ENCODE measurements at regions not wholly inside any gene's neighbourhood (a gene's known extent, or its start where the extent isn't known, plus 50 kb on each side); places are given as distances from the start of the nearest gene placed in this dataset.

DNA sequence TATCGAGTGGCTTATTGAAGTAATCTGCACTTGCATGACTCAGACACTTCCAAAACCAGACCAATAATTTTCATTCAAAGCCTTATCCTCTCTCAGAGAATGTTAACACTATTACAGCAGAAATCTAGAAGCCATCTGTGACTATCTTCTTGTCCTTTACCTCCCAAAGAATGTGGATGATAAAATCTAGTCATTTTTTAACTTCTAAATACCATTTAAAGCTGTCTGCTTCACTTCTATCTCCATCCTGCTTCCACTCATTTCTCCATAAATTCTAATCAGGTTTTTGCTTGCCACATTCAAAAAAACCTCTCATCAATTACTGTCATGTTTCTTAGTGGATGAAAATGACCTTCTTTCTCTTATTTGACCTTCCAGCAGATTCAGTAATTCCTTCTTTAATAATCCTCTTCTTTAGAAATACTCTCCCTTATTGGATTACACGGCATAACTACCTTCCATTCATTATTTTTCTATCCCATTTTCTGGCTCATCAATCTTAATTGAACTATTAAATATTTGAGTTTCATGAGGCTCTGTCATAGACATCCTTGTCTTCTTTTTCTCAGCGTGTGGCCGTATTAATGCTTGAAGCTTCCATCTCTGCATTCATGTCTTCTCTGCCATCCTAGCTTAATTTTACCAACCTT, 1999.4 kb downstream of the MRPL39 start:
- Mint-ChIP-seq H3K4me3 (no peak overlapping the region), H3K36me3 (no peaks in the 10 kb centered on the region), H3K9me3 (peaks cover 43% of the 10 kb centered on the region), H3K27me3 (ENCODE audit: low read depth) (no peaks in the 10 kb centered on the region), H3K27ac (no peak overlapping the region), H3K4me1 (no peaks in the 10 kb centered on the region)
- TF ChIP-seq, protein P1, sequence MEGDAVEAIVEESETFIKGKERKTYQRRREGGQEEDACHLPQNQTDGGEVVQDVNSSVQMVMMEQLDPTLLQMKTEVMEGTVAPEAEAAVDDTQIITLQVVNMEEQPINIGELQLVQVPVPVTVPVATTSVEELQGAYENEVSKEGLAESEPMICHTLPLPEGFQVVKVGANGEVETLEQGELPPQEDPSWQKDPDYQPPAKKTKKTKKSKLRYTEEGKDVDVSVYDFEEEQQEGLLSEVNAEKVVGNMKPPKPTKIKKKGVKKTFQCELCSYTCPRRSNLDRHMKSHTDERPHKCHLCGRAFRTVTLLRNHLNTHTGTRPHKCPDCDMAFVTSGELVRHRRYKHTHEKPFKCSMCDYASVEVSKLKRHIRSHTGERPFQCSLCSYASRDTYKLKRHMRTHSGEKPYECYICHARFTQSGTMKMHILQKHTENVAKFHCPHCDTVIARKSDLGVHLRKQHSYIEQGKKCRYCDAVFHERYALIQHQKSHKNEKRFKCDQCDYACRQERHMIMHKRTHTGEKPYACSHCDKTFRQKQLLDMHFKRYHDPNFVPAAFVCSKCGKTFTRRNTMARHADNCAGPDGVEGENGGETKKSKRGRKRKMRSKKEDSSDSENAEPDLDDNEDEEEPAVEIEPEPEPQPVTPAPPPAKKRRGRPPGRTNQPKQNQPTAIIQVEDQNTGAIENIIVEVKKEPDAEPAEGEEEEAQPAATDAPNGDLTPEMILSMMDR (IDR thresholded peaks at IDR 0.05; ENCODE audit: unreplicated experiment): no peak
- DNase-seq (ENCODE audit: low spot score in 2 of 2, unreplicated experiment in 2 of 2): no peak

DNA sequence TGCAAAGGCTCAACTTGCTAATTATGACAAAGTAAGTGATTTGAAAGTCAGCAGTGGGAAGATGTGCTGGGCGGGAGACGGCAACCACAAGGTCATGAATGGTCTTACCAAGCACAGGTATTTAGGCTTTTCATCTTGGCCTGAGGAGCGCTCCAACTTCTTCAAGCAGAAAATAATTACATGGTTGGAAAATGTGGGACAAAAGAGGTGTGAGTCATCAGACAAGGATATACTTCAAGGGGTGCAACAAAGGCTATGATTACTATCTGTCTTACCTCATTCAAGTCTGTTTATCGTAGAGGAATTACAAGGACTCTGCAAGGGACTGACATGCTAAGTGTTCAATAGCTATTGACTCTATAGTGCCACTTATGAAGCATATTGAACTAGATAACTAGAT, 2005.7 kb downstream of the MRPL39 start:
- no peaks in the 10 kb centered on the region for H3K4me1 Mint-ChIP-seq
- H3K27me3 Mint-ChIP-seq (ENCODE audit: low read depth): no peaks in the 10 kb centered on the region
- no peak for DNase-seq (ENCODE audit: low spot score in 2 of 2, unreplicated experiment in 2 of 2)
- TF ChIP-seq, protein P1 (IDR thresholded peaks at IDR 0.05; ENCODE audit: unreplicated experiment): no peak
- H3K9me3 Mint-ChIP-seq: peaks cover 35% of the 10 kb centered on the region
- H3K36me3 Mint-ChIP-seq: no peaks in the 10 kb centered on the region
- no peak overlapping the region for H3K27ac Mint-ChIP-seq
- no peak overlapping the region for H3K4me3 Mint-ChIP-seq

DNA sequence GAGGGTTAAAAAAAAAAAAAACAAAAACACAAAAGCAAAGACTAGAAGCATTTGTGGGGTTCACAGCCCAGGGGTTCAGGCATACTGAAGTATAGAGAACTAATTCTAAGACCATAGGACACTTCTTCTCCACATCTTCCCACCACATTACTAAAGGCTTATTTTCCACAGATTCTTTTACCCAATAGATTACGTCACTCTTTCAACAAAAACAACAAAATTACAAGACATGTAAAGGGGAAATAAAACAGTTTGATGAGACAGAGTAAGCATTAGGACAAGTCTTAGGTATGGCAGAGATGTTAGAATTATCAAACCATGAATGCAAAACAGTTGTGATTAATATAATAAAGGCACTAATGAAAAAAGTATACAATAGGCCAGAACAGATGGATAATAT, 2013.7 kb downstream of the MRPL39 start:
- no peaks in the 10 kb centered on the region for H3K27me3 Mint-ChIP-seq (ENCODE audit: low read depth)

DNA sequence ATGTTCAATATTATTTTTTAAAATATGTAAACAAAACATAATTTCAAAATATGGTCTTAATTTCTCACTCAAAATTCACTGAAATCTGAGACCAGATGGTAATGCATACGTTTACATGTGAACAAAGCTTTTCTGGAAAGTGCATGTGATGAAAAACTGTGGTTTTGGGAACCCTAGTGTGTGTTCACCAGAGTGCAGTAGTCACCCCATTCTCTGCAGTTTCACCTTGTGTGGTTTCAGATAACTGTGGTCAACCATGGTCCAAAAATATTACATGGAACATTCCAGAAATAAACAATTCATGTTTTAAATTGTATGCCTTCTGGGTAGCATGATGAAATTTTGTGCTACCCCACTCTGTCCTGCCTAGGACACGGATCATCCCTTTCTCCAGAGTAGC, 2021.9 kb downstream of the MRPL39 start:
- Mint-ChIP-seq H3K9me3 (peaks cover 4% of the 10 kb centered on the region), H3K4me1 (no peaks in the 10 kb centered on the region), H3K36me3 (no peaks in the 10 kb centered on the region), H3K27ac (no peak overlapping the region), H3K27me3 (ENCODE audit: low read depth) (no peaks in the 10 kb centered on the region), H3K4me3 (no peak overlapping the region)
- DNase-seq (ENCODE audit: low spot score in 2 of 2, unreplicated experiment in 2 of 2): no peak
- TF ChIP-seq, protein P1 (IDR thresholded peaks at IDR 0.05; ENCODE audit: unreplicated experiment): no peak

More for the DNA sequence above, 2013.7 kb downstream of the MRPL39 start:
- no peak overlapping the region for H3K4me3 Mint-ChIP-seq
- peaks cover 34% of the 10 kb centered on the region for H3K9me3 Mint-ChIP-seq
- no peaks in the 10 kb centered on the region for H3K36me3 Mint-ChIP-seq
- H3K4me1 Mint-ChIP-seq: no peaks in the 10 kb centered on the region
- H3K27ac Mint-ChIP-seq: no peak overlapping the region
- TF ChIP-seq, protein P1 (IDR thresholded peaks at IDR 0.05; ENCODE audit: unreplicated experiment): no peak
- no peak for DNase-seq (ENCODE audit: low spot score in 2 of 2, unreplicated experiment in 2 of 2)

DNA sequence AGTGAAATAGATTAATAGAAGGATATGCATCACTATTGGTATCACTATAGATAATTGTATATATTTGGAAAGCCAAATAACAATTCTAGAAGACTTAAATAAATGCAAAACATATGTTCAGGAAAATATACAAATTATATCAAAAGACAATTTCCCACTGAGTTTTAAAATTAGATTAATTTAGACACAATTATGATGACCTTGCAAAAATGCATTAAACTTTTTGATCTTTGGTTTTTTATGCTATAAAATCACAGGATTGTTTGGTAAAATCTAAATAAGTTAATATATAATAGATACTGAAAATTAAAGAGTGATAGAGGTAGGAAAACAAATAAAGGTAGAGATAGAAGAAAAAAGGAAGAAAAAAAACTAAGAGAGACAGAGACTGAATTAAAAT, 2027.7 kb downstream of the MRPL39 start:
- H3K4me1 Mint-ChIP-seq: no peaks in the 10 kb centered on the region
- no peaks in the 10 kb centered on the region for H3K27me3 Mint-ChIP-seq (ENCODE audit: low read depth)
- TF ChIP-seq, protein P1 (IDR thresholded peaks at IDR 0.05; ENCODE audit: unreplicated experiment): no peak
- H3K27ac Mint-ChIP-seq: no peak overlapping the region
- H3K36me3 Mint-ChIP-seq: no peaks in the 10 kb centered on the region
- peaks cover 13% of the 10 kb centered on the region for H3K9me3 Mint-ChIP-seq
- no peak for DNase-seq (ENCODE audit: low spot score in 2 of 2, unreplicated experiment in 2 of 2)
- H3K4me3 Mint-ChIP-seq: no peak overlapping the region

DNA sequence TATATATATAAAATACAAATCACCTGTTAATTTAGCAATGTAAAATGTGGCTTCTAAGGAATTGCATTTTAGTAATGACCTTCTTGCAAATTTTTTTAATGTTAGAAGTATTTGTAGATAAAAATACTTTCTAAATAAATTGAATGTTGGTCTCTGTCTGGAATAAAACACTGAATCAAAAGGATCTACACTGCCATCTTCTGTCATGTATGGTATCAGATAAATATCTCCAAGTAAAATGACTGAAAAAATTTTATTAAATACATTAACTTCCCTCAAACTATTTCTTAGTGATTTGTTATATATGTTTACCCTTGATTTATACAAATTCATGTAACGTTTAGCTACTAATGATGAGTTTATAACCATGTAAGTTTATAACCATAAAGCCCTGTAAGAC, 2029.3 kb downstream of the MRPL39 start:
- H3K27ac Mint-ChIP-seq: no peak overlapping the region
- H3K4me3 Mint-ChIP-seq: no peak overlapping the region
- no peaks in the 10 kb centered on the region for H3K36me3 Mint-ChIP-seq
- no peaks in the 10 kb centered on the region for H3K4me1 Mint-ChIP-seq
- peaks cover 19% of the 10 kb centered on the region for H3K9me3 Mint-ChIP-seq
- TF ChIP-seq, protein P1 (IDR thresholded peaks at IDR 0.05; ENCODE audit: unreplicated experiment): no peak
- no peak for DNase-seq (ENCODE audit: low spot score in 2 of 2, unreplicated experiment in 2 of 2)
- H3K27me3 Mint-ChIP-seq (ENCODE audit: low read depth): no peaks in the 10 kb centered on the region

Data from mesothelial cell of epicardium (in vitro differentiated cells).